H1 (cell line): ENCODE measurements at regions not wholly inside any gene's neighbourhood (a gene's known extent, or its start where the extent isn't known, plus 50 kb on each side); places are given as distances from the start of the nearest gene placed in this dataset.

ENCODE experiments used
- BCL11A ChIP-seq, 2 experiments: IDR thresholded peaks; one replicate each; pipeline ENCODE4 v1.6.1; 2011; ENCODE audit warnings: low read depth in 2 of 2, low read length in 2 of 2, mild to moderate bottlenecking in 2 of 2
- CBX5 ChIP-seq: fragments of 300-800, 300-1000 bp; sonication (generic); IDR thresholded peaks from 2 replicates; pipeline ENCODE4 v1.7.1; 2016; ENCODE audit warnings: antibody characterized with exemption, low read length, low read depth
- CHD1 ChIP-seq: IDR thresholded peaks from 2 replicates; pipeline ENCODE4 v1.6.1; 2012; ENCODE audit warnings: low read depth, low read length, improper control_type of control experiment
- CHD7 ChIP-seq: fragments of 300-600 bp; sonication (generic); IDR thresholded peaks from 2 replicates; pipeline ENCODE4 v1.7.1; 2012; ENCODE audit warnings: low read length, moderate library complexity, mild to moderate bottlenecking, inconsistent platforms; ENCODE audit not compliant: insufficient replicate concordance
- CREB1 ChIP-seq: IDR thresholded peaks from 2 replicates; pipeline ENCODE4 v1.6.1; 2012; ENCODE audit warnings: inconsistent platforms
- EZH2 ChIP-seq: fragments of 200-600 bp; sonication (generic); IDR thresholded peaks from 2 replicates; pipeline ENCODE4 v1.7.1; 2012; ENCODE audit warnings: low read depth, mild to moderate bottlenecking, moderate library complexity, low read length, inconsistent platforms; ENCODE audit not compliant: severe bottlenecking
- FOSL1 ChIP-seq: IDR thresholded peaks from 2 replicates; pipeline ENCODE4 v1.6.1; 2011; ENCODE audit warnings: mild to moderate bottlenecking, low read depth, low read length, moderate library complexity; ENCODE audit not compliant: insufficient read depth
- JUN ChIP-seq: IDR thresholded peaks from 2 replicates; pipeline ENCODE4 v1.6.1; 2011; ENCODE audit warnings: low read depth, mild to moderate bottlenecking, improper control_type of control experiment, low read length
- NANOG ChIP-seq: IDR thresholded peaks from 2 replicates; pipeline ENCODE4 v1.6.1; 2011; ENCODE audit warnings: low read length, low read depth, mild to moderate bottlenecking, inconsistent platforms; ENCODE audit not compliant: insufficient read depth, poor library complexity, severe bottlenecking
- POU5F1 ChIP-seq: IDR thresholded peaks from 2 replicates; pipeline ENCODE4 v1.6.1; 2011; ENCODE audit warnings: low read depth, mild to moderate bottlenecking, low read length, moderate library complexity
- RXRA ChIP-seq: IDR thresholded peaks from 2 replicates; pipeline ENCODE4 v1.6.1; 2011; ENCODE audit warnings: low read depth, mild to moderate bottlenecking, low read length, moderate library complexity; ENCODE audit not compliant: insufficient read depth
- SAP30 ChIP-seq: fragments of 300-600 bp; sonication (generic); IDR thresholded peaks from 2 replicates; pipeline ENCODE4 v1.7.1; 2012; ENCODE audit warnings: low read length, moderate library complexity, mild to moderate bottlenecking, inconsistent platforms; ENCODE audit not compliant: insufficient read depth, insufficient replicate concordance
- SIRT6 ChIP-seq: IDR thresholded peaks from one replicate; pipeline ENCODE4 v1.7.1; 2012; ENCODE audit warnings: low read length, inconsistent platforms

GRCh38 chr7:84705706-84706105, 481.1 kb downstream of the SEMA3D start (continued):
- TF ChIP-seq CHD7 (no peak), EZH2 (no peak), RXRA (no peak), CREB1 (no peak), FOSL1 (no peak), SIRT6 (no peak), JUN (no peak), BCL11A (IDR thresholded peaks at IDR 0.05; ENCODE audit: low read depth in 2 of 2, low read length in 2 of 2) (no peak), CBX5 (no peak), NANOG (no peak), POU5F1 (no peak), SAP30 (no peak), CHD1 (no peak)
